ENCODE measurements at regions not wholly inside any gene's neighbourhood (a gene's known extent, or its start where the extent isn't known, plus 50 kb on each side); places are given as distances from the start of the nearest gene placed in this dataset.
A peak's percentile ranks its signal among the peaks of the same experiment; 100 is the strongest.

GRCh38 chr18:77650799-77651385 lies 401.2 kb downstream of the GALR1 start:
- intact Hi-C loops (cut with DNase I) = loop anchor here (2.0 to 5.0 kb wide), 3 partner anchors 439 to 650 kb away; no protein-coding TSS in a partner anchor
- DNase-seq = peak; percentile 45 to 97 (median 82)

GRCh38 chr18:77651441-77651840 lies 401.8 kb downstream of the GALR1 start:
- DNase-seq = peak in 1 of 10 donors; percentile 57
- intact Hi-C loops (cut with DNase I) = loop anchor here (2.0 to 5.0 kb wide), 3 partner anchors 439 to 651 kb away; no protein-coding TSS in a partner anchor

GRCh38 chr18:77653792-77654191 lies 404.1 kb downstream of the GALR1 start:
- DNase-seq = no peak
- intact Hi-C loops (cut with DNase I) = loop anchor here (5.0 kb wide), 2 partner anchors 441 to 586 kb away; no protein-coding TSS in a partner anchor

GRCh38 chr18:77654302-77654701 lies 404.7 kb downstream of the GALR1 start:
- intact Hi-C loops (cut with DNase I) = loop anchor here (5.0 kb wide), 2 partner anchors 442 to 587 kb away; no protein-coding TSS in a partner anchor
- DNase-seq = no peak

GRCh38 chr18:77657651-77658298 lies 408.1 kb downstream of the GALR1 start:
- intact Hi-C loops (cut with DNase I) = no loop called here
- DNase-seq = no peak

DNA sequence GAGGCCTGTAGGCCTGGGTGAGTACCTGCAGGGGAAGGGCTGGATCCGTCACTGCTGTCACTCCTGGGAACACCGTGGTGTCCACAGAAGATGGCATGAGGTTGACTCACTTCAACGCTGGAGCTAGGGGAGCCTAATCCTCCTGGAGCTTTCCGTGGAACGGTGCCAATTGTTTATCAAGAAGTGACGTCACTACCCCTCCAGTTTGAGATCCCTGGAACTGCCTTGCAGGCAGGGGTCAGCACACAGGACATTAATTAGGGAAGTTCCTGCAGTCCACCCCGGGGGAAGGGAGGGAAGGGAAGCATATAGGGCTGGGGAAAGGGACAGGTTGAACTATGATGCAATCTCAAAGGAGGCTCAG lies 408.6 kb downstream of the GALR1 start:
- DNase-seq = no peak
- intact Hi-C loops (cut with DNase I) = no loop called here

- intact Hi-C loops (cut with DNase I) = no loop called here
- DNase-seq = no peak
Measured at GRCh38 chr18:77658751-77659448, 409.3 kb downstream of the GALR1 start.

DNA sequence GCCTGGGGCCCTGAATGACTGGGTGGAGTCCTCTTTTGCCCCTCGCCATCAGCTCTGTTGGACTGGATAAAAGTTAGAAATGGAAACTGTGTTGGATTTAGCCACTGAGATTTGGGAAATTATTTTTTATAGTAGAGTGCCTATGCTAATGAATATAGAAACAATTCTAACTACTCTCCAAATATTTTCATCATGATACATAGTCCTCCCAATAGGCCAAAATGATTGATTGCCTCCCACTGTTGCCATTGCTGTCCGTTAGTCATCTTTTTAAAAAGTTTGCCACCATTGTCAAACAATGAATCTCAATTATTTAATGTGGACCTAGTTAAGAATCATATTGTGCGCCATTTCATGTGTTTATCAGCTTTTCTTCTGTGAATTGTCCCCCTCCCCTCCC lies 417.0 kb downstream of the GALR1 start:
- no peak for DNase-seq
- intact Hi-C loops (cut with DNase I) = no loop called here

DNA sequence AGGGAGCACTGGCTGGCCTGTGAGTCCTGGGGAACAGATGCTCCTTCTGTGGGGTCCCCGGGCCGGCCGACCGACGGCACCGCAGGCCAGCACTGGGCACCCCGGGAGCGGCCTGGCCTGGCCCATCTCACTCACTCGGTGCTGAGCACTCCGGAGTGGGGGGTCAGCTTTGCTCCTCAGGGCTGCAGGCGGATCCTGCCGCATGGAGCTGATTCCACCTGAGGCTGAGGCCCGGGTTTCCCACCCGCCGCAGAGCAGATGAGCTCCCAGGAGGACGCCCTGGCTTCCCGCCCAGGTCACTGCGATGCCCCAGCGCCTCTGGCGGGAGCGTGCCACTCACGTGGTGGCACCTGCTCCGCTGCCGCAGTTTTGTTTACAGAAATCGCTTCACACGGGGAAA lies 418.6 kb downstream of the GALR1 start:
- intact Hi-C loops (cut with DNase I) = no loop called here
- DNase-seq = peak in 1 of 10 donors; percentile 84

- DNase-seq = no peak
Measured at GRCh38 chr18:77669331-77669730, 419.7 kb downstream of the GALR1 start.

GRCh38 chr18:77671456-77672167 lies 422.0 kb downstream of the GALR1 start:
- intact Hi-C loops (cut with DNase I) = no loop called here
- DNase-seq = no peak

More at GRCh38 chr18:77669331-77669730, 419.7 kb downstream of the GALR1 start:
- intact Hi-C loops (cut with DNase I) = no loop called here

GRCh38 chr18:77676910-77677309 lies 427.3 kb downstream of the GALR1 start:
- DNase-seq = no peak
- intact Hi-C loops (cut with DNase I) = no loop called here

- no peak for DNase-seq
- intact Hi-C loops (cut with DNase I) = no loop called here
Measured at GRCh38 chr18:77677536-77677935, 427.9 kb downstream of the GALR1 start.

- intact Hi-C loops (cut with DNase I) = no loop called here
Measured at GRCh38 chr18:77679869-77680268, 430.2 kb downstream of the GALR1 start.

GRCh38 chr18:77700051-77700450 lies 450.4 kb downstream of the GALR1 start:
- DNase-seq = no peak
- intact Hi-C loops (cut with DNase I) = no loop called here

More at GRCh38 chr18:77679869-77680268, 430.2 kb downstream of the GALR1 start:
- DNase-seq = no peak

- DNase-seq = no peak
- intact Hi-C loops (cut with DNase I) = no loop called here
Measured at GRCh38 chr18:77701977-77702376, 452.3 kb downstream of the GALR1 start.

DNA sequence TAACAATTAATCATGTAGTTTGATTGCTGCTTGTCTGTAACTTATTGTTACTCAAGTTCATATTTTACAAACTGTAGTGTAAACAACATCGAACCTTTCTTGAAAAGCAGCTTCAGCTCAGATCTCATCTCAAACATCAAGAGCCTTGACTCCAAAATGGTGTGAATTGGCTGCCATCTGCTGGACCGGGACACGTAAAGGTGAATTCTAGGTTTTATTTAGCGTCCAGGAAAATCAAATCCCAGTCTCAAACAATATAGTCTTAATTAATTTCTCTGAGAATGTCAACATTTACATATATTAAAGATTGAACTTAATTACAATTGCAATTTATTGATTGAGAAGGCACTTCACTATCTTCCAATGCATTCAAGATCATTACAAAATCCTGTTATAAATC lies 453.0 kb downstream of the GALR1 start:
- intact Hi-C loops (cut with DNase I) = no loop called here
- DNase-seq = peak in 3 of 10 donors; percentile 16 to 44 (median 29)

GRCh38 chr18:77705301-77705700 lies 455.7 kb downstream of the GALR1 start:
- no peak for DNase-seq
- intact Hi-C loops (cut with DNase I) = no loop called here

GRCh38 chr18:77708826-77709506 lies 459.3 kb downstream of the GALR1 start:
- no peak for DNase-seq
- intact Hi-C loops (cut with DNase I) = no loop called here

GRCh38 chr18:77711096-77711495 lies 461.4 kb downstream of the GALR1 start:
- DNase-seq = no peak
- intact Hi-C loops (cut with DNase I) = no loop called here

All from posterior cingulate gyrus (tissue), 11 donors.